ENCODE measurements at regions not wholly inside any gene's neighbourhood (a gene's known extent, or its start where the extent isn't known, plus 50 kb on each side); places are given as distances from the start of the nearest gene placed in this dataset.

DNA sequence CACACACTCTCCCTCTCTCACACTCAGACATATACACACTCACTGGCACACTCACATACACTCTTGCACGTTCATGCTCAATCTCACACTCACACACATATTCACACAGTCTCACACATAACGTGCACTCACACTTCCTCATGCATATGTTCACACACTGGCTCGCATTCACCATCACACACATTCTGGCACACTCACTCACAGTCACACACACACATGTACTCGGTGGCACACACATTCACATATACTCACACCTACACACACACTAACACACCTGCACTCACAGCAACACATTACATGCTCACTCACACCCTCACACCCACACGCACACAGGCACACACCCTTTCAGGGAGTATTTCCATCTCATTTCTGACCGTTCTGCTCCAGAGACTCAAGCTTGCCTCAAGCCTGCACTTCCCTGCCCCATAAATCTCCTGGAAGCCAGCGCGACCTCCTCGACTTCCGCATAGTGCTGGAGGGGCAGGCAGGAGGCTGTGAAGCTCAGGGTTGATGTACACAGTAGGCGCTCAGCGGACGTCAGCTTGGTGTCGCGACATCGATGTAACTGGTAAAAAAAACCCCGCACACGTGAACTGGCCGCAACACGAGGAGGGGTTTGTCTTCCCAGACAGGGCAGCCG is 66.7 kb upstream of the FOXF1 start:
- WGBS, 2 donors = 27 to 54% methylated on average over 20 to 21 of the region's 21 CpGs
- no peaks in the 10 kb centered on the region for H3K9me3 ChIP-seq
- H3K4me1 ChIP-seq = no peaks in the 10 kb centered on the region
- TF ChIP-seq, protein P1, sequence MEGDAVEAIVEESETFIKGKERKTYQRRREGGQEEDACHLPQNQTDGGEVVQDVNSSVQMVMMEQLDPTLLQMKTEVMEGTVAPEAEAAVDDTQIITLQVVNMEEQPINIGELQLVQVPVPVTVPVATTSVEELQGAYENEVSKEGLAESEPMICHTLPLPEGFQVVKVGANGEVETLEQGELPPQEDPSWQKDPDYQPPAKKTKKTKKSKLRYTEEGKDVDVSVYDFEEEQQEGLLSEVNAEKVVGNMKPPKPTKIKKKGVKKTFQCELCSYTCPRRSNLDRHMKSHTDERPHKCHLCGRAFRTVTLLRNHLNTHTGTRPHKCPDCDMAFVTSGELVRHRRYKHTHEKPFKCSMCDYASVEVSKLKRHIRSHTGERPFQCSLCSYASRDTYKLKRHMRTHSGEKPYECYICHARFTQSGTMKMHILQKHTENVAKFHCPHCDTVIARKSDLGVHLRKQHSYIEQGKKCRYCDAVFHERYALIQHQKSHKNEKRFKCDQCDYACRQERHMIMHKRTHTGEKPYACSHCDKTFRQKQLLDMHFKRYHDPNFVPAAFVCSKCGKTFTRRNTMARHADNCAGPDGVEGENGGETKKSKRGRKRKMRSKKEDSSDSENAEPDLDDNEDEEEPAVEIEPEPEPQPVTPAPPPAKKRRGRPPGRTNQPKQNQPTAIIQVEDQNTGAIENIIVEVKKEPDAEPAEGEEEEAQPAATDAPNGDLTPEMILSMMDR (IDR thresholded peaks at IDR 0.05) = no peak
- TF ChIP-seq POLR2A (IDR thresholded peaks at IDR 0.05) = no peak
- H3K27me3 ChIP-seq = no peaks in the 10 kb centered on the region
- H3K27ac ChIP-seq = no peak overlapping the region
- intact Hi-C loops (cut with DNase I; ENCODE audit: low total_unique reads) = no loop called here
- no peak overlapping the region for H3K4me3 ChIP-seq
- DNase-seq = no peak
- no peaks in the 10 kb centered on the region for H3K36me3 ChIP-seq (ENCODE audit: low read depth, missing control alignments)

DNA sequence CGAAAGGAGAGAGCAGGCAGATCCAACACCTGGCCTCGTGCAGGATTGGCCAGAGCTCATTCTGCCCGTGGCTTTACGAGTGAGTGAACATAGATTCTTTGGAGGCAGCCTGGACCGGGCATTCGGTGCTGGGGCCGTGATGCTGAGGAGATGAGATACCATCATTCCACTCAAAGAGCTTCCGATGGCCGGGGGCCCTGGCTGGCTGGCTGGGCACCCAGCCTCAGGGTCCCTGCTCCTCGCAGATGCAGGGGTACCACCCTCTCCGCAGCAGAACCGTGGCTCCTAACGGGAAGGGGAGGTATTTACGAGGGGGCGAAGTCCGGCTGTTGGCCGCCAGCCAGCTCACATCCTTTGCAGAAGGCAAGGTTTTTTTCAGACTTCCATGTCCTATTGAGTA is 66.1 kb upstream of the FOXF1 start:
- H3K36me3 ChIP-seq (ENCODE audit: low read depth, missing control alignments) = no peaks in the 10 kb centered on the region
- intact Hi-C loops (cut with DNase I; ENCODE audit: low total_unique reads) = no loop called here
- H3K4me3 ChIP-seq = no peak overlapping the region
- no peaks in the 10 kb centered on the region for H3K9me3 ChIP-seq
- no peaks in the 10 kb centered on the region for H3K4me1 ChIP-seq
- WGBS, 2 donors = 4 to 7% methylated on average over 16 to 17 of the region's 17 CpGs
- H3K27ac ChIP-seq = no peak overlapping the region
- no peaks in the 10 kb centered on the region for H3K27me3 ChIP-seq
- DNase-seq = no peak
- TF ChIP-seq, protein P1 (IDR thresholded peaks at IDR 0.05) = no peak
- TF ChIP-seq POLR2A (IDR thresholded peaks at IDR 0.05) = no peak

DNA sequence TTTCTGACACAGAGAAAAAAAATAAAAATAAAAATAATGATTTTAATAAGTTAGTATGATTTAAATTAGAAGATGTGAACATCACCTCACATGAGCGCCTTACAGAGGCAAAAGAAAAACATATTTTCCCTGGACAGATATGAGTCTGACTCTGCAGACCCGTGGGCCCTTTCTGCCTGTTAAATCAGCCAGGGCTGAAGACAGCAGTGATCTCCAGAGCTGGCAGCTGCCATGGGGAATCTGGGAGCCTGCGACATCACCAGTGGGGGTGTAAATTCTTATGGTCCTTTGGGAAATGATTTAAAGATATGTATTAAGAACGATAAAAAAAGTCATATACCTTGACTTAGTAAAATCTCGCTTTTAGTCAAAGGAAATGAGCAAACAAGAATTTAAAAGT is 65.7 kb upstream of the FOXF1 start:
- no peak for TF ChIP-seq POLR2A (IDR thresholded peaks at IDR 0.05)
- Histone ChIP-seq H3K36me3 (ENCODE audit: low read depth, missing control alignments) (no peaks in the 10 kb centered on the region), H3K4me3 (no peak overlapping the region), H3K9me3 (no peaks in the 10 kb centered on the region), H3K27ac (no peak overlapping the region), H3K4me1 (no peaks in the 10 kb centered on the region), H3K27me3 (no peaks in the 10 kb centered on the region)
- DNase-seq = no peak
- WGBS, 2 donors = 44 to 45% methylated on average over 5 of the region's 5 CpGs
- intact Hi-C loops (cut with DNase I; ENCODE audit: low total_unique reads) = no loop called here

DNA sequence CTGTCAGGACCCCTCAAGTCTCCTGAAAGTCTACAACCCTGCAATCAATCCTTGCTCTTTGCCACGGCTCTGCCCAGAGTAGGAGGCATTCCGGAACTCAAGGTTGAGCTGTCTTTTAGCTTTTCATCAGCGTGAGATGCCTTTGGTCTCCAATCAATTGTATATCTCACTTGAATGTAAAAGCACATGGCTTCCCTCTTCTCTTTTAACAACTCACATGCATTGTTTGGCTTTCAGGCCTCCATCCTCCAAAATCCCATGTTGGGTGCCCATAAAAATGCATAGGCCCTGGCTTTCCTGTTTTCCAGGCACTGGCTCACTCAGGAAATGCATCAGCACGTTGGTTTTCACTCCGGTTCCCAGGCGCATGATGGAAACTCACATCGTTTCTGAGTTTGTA is 64.0 kb upstream of the FOXF1 start:
- intact Hi-C loops (cut with DNase I; ENCODE audit: low total_unique reads) = no loop called here
- DNase-seq = no peak

DNA sequence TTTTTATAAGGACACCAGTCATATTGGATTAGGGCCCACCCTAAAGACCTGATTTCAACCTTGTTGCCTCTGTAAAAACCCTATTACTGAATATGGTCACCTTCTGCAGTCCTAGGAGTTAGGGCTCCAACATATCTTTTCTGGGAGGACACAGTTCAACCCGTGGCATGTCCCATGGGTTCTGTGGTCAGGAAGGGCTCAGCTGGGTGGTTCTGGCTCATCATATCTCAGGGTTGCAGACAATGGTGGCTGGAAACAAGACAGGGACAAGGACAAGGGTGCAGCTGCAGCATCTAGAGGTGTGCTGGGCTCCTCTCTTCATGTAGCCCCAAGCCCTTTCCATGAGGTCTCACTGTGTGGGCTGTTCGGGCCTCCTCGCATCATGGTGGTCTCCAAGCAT is 63.1 kb upstream of the FOXF1 start:
- no peaks in the 10 kb centered on the region for H3K36me3 ChIP-seq (ENCODE audit: low read depth, missing control alignments)
- H3K27me3 ChIP-seq = no peaks in the 10 kb centered on the region
- no peak overlapping the region for H3K4me3 ChIP-seq
- TF ChIP-seq POLR2A (IDR thresholded peaks at IDR 0.05) = no peak
- TF ChIP-seq, protein P1 (IDR thresholded peaks at IDR 0.05) = no peak
- no peak overlapping the region for H3K27ac ChIP-seq
- no peak for DNase-seq
- H3K4me1 ChIP-seq = no peaks in the 10 kb centered on the region
- intact Hi-C loops (cut with DNase I; ENCODE audit: low total_unique reads) = no loop called here
- 89 to 97% methylated on average over 3 of the region's 3 CpGs for WGBS, 2 donors
- H3K9me3 ChIP-seq = no peaks in the 10 kb centered on the region

More for the DNA sequence above, 64.0 kb upstream of the FOXF1 start:
- no peak overlapping the region for H3K27ac ChIP-seq
- TF ChIP-seq, protein P1 (IDR thresholded peaks at IDR 0.05) = no peak
- TF ChIP-seq POLR2A (IDR thresholded peaks at IDR 0.05) = no peak
- no peaks in the 10 kb centered on the region for H3K36me3 ChIP-seq (ENCODE audit: low read depth, missing control alignments)
- WGBS, 2 donors = 83 to 84% methylated on average over 7 of the region's 7 CpGs
- H3K4me3 ChIP-seq = no peak overlapping the region
- no peaks in the 10 kb centered on the region for H3K27me3 ChIP-seq
- no peaks in the 10 kb centered on the region for H3K9me3 ChIP-seq
- H3K4me1 ChIP-seq = no peaks in the 10 kb centered on the region

All from testis (tissue), 2 donors.